SK-N-SH treated with all-trans-retinoic acid at 6 μM for 48 hours (cell line): ENCODE measurements at regions not wholly inside any gene's neighbourhood (a gene's known extent, or its start where the extent isn't known, plus 50 kb on each side); places are given as distances from the start of the nearest gene placed in this dataset.
"Not testable (repeated sequence)": the region's sequence is repeated elsewhere in the genome, so short reads cannot be mapped to it uniquely, and the experiment has no call there.

Source experiments
- ARNTL ChIP-seq: fragments of 450-650 bp; formaldehyde crosslinking; IDR thresholded peaks from 2 replicates; pipeline ENCODE4 v1.5.0; 2020; ENCODE audit warnings: low read depth, mild to moderate bottlenecking, moderate library complexity, borderline replicate concordance
- CSDC2 ChIP-seq: fragments of 250-450 bp; sonication (Bioruptor Pico); IDR thresholded peaks from 2 replicates; pipeline ENCODE4 v1.5.0; 2020; ENCODE audit warnings: mild to moderate bottlenecking, moderate library complexity
- ESRRG ChIP-seq: fragments of 250-450 bp; sonication (Bioruptor Pico); IDR thresholded peaks from 2 replicates; pipeline ENCODE4 v1.6.1; 2021; ENCODE audit warnings: mild to moderate bottlenecking
- GLIS3 ChIP-seq: fragments of 250-450 bp; sonication (Bioruptor Pico); IDR thresholded peaks from 2 replicates; pipeline ENCODE4 v1.5.0; 2020; ENCODE audit warnings: mild to moderate bottlenecking, moderate library complexity
- PATZ1 ChIP-seq: fragments of 250-450 bp; sonication (Bioruptor Pico); IDR thresholded peaks from 2 replicates; pipeline ENCODE4 v1.8.0; 2020; ENCODE audit warnings: mild to moderate bottlenecking, moderate library complexity, borderline replicate concordance
- SNAI2 ChIP-seq: fragments of 250-450 bp; sonication (Bioruptor Pico); IDR thresholded peaks from 2 replicates; pipeline ENCODE4 v1.5.0; 2020; ENCODE audit warnings: mild to moderate bottlenecking, moderate library complexity
- TSHZ2 ChIP-seq: fragments of 250-450 bp; sonication (Bioruptor Pico); IDR thresholded peaks from 2 replicates; pipeline ENCODE4 v1.5.0; 2020; ENCODE audit warnings: mild to moderate bottlenecking, moderate library complexity
- ZFP3 ChIP-seq: fragments of 250-450 bp; sonication (Bioruptor Pico); IDR thresholded peaks from 2 replicates; pipeline ENCODE4 v1.5.0; 2020; ENCODE audit warnings: mild to moderate bottlenecking, moderate library complexity
- ZFP30 ChIP-seq: fragments of 450-650 bp; formaldehyde crosslinking; IDR thresholded peaks from 2 replicates; pipeline ENCODE4 v1.5.0; 2022; ENCODE audit warnings: mild to moderate bottlenecking, moderate library complexity
- ZNF70 ChIP-seq: fragments of 450-650 bp; formaldehyde crosslinking; IDR thresholded peaks from 2 replicates; pipeline ENCODE4 v1.5.0; 2020; ENCODE audit warnings: mild to moderate bottlenecking, moderate library complexity
- TF ChIP-seq, protein P1 (sequence below): fragments of 250-450 bp; sonication (Bioruptor Pico); IDR thresholded peaks from 2 replicates; pipeline ENCODE4 v1.5.1; 2020; ENCODE audit warnings: low read depth, mild to moderate bottlenecking, moderate library complexity

DNA sequence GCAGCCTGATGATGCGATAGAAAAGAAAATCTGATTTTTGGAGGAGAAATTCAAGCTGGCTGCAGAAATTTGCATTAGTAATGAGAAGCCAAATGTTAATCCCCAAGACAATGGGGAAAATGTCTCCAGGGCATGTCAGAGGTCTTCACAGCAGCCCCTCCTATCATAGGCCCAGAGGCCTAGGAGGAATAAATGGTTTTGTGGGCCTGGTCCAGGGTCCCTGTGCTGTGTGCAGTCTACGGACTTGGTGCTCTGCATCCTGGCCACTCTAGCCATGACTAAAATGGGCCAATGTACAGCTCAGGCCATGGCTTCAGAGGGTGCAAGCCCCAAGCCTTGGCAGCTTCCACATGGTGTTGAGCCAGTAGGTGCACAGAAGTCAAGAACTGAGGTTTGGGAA is 303.8 kb upstream of the SEMA3C start:
- TF ChIP-seq ARNTL (CRISPR knock-in tag); PATZ1 (CRISPR knock-in tag); ESRRG; GLIS3 (CRISPR knock-in tag); ZFP3 (CRISPR knock-in tag); ZFP30 (CRISPR knock-in tag); ZNF70 (CRISPR knock-in tag); CSDC2 (CRISPR knock-in tag); TSHZ2 (CRISPR knock-in tag); SNAI2 (CRISPR knock-in tag): not testable (repeated sequence)
- TF ChIP-seq, protein P1, sequence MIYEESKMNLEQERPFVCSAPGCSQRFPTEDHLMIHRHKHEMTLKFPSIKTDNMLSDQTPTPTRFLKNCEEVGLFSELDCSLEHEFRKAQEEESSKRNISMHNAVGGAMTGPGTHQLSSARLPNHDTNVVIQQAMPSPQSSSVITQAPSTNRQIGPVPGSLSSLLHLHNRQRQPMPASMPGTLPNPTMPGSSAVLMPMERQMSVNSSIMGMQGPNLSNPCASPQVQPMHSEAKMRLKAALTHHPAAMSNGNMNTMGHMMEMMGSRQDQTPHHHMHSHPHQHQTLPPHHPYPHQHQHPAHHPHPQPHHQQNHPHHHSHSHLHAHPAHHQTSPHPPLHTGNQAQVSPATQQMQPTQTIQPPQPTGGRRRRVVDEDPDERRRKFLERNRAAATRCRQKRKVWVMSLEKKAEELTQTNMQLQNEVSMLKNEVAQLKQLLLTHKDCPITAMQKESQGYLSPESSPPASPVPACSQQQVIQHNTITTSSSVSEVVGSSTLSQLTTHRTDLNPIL (CRISPR knock-in tag) = not testable (repeated sequence)
